ENCODE measurements at regions not wholly inside any gene's neighbourhood (a gene's known extent, or its start where the extent isn't known, plus 50 kb on each side); places are given as distances from the start of the nearest gene placed in this dataset.

DNA sequence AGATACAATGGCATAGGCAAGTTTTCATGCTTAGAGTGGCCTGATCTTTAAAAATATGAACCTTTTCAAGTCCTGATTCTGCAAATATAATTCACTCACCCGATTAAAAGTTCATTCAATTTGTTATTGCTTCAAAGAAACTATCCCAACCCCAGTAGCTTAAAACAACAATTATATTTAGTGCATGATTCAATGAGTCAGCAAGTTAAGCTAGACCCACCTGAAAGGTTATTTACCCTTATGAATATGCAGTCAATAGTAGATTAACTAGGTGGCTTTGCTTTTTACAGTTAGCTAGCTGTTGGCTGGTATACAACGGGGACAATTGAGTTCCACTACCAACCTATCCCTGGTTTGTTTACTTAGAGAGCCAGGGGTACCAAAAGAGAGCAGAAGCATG is 95.6 kb upstream of the ANKEF1 start:
- Histone ChIP-seq H3K9me3 (ENCODE audit: control insufficient read depth, insufficient read depth, low read depth, low read length) (peaks cover 10% of the 10 kb centered on the region; the same call in 1 of the 2 replicates), H3K27ac (ENCODE audit: low read length) (no peak overlapping the region), H3K36me3 (ENCODE audit: control insufficient read depth, insufficient read depth, low read length) (no peaks in the 10 kb centered on the region), H3K4me1 (ENCODE audit: control insufficient read depth, insufficient read depth, low read length) (no peaks in the 10 kb centered on the region), H3K27me3 (ENCODE audit: control insufficient read depth, insufficient read depth, low read length) (no peaks in the 10 kb centered on the region), H3K4me3 (ENCODE audit: low read depth in 2 of 2, low read length in 2 of 2) (no peak overlapping the region)
- no TSS peak for BruUV-seq (replicated peaks)
- DNase-seq (ENCODE audit: low read depth, low spot score) = no peak
- ChIA-PET CTCF (no interaction called here), POLR2A (no interaction called here)
- intact Hi-C loops (cut with micrococcal nuclease; ENCODE audit: unreplicated experiment) (no loop called here), in situ Hi-C loops (cut with HindIII; ENCODE audit: low pct_unique_long_range_greater_than_20kb, low sequenced_read_pairs) (no loop called here)
- no peak for ATAC-seq
- TF ChIP-seq SIN3A (IDR thresholded peaks at IDR 0.05; ENCODE audit: borderline replicate concordance, insufficient read depth, low read depth, low read length) = no peak
- TF ChIP-seq POLR2AphosphoS5 (IDR thresholded peaks at IDR 0.05; ENCODE audit: low read depth, low read length) = no peak
- no peak for TF ChIP-seq TCF7L2 (IDR thresholded peaks at IDR 0.05; ENCODE audit: low read depth, low read length)
- TF ChIP-seq, protein P1, sequence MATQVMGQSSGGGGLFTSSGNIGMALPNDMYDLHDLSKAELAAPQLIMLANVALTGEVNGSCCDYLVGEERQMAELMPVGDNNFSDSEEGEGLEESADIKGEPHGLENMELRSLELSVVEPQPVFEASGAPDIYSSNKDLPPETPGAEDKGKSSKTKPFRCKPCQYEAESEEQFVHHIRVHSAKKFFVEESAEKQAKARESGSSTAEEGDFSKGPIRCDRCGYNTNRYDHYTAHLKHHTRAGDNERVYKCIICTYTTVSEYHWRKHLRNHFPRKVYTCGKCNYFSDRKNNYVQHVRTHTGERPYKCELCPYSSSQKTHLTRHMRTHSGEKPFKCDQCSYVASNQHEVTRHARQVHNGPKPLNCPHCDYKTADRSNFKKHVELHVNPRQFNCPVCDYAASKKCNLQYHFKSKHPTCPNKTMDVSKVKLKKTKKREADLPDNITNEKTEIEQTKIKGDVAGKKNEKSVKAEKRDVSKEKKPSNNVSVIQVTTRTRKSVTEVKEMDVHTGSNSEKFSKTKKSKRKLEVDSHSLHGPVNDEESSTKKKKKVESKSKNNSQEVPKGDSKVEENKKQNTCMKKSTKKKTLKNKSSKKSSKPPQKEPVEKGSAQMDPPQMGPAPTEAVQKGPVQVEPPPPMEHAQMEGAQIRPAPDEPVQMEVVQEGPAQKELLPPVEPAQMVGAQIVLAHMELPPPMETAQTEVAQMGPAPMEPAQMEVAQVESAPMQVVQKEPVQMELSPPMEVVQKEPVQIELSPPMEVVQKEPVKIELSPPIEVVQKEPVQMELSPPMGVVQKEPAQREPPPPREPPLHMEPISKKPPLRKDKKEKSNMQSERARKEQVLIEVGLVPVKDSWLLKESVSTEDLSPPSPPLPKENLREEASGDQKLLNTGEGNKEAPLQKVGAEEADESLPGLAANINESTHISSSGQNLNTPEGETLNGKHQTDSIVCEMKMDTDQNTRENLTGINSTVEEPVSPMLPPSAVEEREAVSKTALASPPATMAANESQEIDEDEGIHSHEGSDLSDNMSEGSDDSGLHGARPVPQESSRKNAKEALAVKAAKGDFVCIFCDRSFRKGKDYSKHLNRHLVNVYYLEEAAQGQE (IDR thresholded peaks at IDR 0.05; ENCODE audit: insufficient read depth in 1 of 2, low read depth in 2 of 2, low read length in 1 of 2) = no peak
- TF ChIP-seq, protein P2, sequence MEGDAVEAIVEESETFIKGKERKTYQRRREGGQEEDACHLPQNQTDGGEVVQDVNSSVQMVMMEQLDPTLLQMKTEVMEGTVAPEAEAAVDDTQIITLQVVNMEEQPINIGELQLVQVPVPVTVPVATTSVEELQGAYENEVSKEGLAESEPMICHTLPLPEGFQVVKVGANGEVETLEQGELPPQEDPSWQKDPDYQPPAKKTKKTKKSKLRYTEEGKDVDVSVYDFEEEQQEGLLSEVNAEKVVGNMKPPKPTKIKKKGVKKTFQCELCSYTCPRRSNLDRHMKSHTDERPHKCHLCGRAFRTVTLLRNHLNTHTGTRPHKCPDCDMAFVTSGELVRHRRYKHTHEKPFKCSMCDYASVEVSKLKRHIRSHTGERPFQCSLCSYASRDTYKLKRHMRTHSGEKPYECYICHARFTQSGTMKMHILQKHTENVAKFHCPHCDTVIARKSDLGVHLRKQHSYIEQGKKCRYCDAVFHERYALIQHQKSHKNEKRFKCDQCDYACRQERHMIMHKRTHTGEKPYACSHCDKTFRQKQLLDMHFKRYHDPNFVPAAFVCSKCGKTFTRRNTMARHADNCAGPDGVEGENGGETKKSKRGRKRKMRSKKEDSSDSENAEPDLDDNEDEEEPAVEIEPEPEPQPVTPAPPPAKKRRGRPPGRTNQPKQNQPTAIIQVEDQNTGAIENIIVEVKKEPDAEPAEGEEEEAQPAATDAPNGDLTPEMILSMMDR (IDR thresholded peaks at IDR 0.05) = no peak

DNA sequence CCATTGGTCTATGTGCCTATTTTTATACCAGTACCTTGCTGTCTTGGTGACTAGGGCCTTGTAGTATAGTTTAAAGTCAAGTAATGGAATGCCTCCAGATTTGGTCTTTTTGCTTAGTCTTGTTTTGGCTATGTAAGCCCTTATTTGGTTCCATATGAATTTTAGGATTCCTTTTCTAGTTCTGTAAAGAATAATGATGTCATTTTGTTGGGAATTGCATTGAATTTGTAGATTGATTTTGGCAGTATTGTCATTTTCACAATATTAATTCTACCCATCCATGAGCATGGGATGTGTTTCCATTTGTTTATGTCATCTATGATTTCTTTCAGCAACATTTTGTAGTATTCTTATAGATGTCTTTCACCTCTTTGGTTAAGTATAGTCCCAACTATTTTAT is 96.4 kb upstream of the PAK5 start:
- ChIA-PET CTCF (no interaction called here), POLR2A (no interaction called here)
- in situ Hi-C loops (cut with HindIII; ENCODE audit: low pct_unique_long_range_greater_than_20kb, low sequenced_read_pairs) = no loop called here
- intact Hi-C loops (cut with micrococcal nuclease; ENCODE audit: unreplicated experiment) = no loop called here
- Histone ChIP-seq H3K4me3 (ENCODE audit: low read depth in 2 of 2, low read length in 2 of 2) (no peak overlapping the region), H3K27me3 (ENCODE audit: control insufficient read depth, insufficient read depth, low read length) (no peaks in the 10 kb centered on the region), H3K9me3 (ENCODE audit: control insufficient read depth, insufficient read depth, low read depth, low read length) (peaks cover 5% of the 10 kb centered on the region; the same call in 1 of the 2 replicates), H3K36me3 (ENCODE audit: control insufficient read depth, insufficient read depth, low read length) (no peaks in the 10 kb centered on the region), H3K4me1 (ENCODE audit: control insufficient read depth, insufficient read depth, low read length) (no peaks in the 10 kb centered on the region), H3K27ac (ENCODE audit: low read length) (no peak overlapping the region)
- no TSS peak for BruUV-seq (replicated peaks)
- TF ChIP-seq, protein P2 (IDR thresholded peaks at IDR 0.05) = no peak
- TF ChIP-seq SIN3A (IDR thresholded peaks at IDR 0.05; ENCODE audit: borderline replicate concordance, insufficient read depth, low read depth, low read length) (no peak), POLR2AphosphoS5 (IDR thresholded peaks at IDR 0.05; ENCODE audit: low read depth, low read length) (no peak), TCF7L2 (IDR thresholded peaks at IDR 0.05; ENCODE audit: low read depth, low read length) (no peak)
- TF ChIP-seq, protein P1 (IDR thresholded peaks at IDR 0.05; ENCODE audit: insufficient read depth in 1 of 2, low read depth in 2 of 2, low read length in 1 of 2) = no peak
- ATAC-seq (no peak), DNase-seq (ENCODE audit: low read depth, low spot score) (no peak)
